ENCODE measurements at regions not wholly inside any gene's neighbourhood (a gene's known extent, or its start where the extent isn't known, plus 50 kb on each side); places are given as distances from the start of the nearest gene placed in this dataset.

DNA sequence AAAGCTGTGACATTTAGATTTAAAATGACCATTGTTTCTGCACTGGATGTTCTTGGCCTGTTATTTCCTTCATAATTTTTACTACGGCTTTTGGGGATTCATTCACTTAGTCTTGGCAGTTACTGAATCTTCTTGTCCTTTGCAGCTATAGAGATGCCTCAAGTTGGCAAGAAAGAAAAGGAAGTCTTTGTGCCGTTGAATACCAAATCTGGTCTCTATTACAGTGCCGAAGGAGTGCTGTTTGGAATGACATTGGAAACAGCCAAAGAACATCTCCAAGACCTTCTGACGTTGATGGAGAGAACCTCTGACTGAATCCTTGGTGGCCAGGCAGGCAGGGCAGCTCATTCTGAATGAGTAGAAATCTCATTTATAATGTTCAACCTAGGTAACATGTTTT lies 54.3 kb upstream of the NRP1 start:
- H3K27me3 ChIP-seq, result no peaks in the 10 kb centered on the region
- no peaks in the 10 kb centered on the region for H3K36me3 ChIP-seq
- H3K27ac ChIP-seq, result no peak overlapping the region
- peaks cover 0 to 4% (median 0%) of the 10 kb centered on the region in 4 donors for H3K4me1 ChIP-seq
- H3K9me3 ChIP-seq, result no peaks in the 10 kb centered on the region
- H3K4me3 ChIP-seq, result no peak overlapping the region
- no peak for DNase-seq
- TF ChIP-seq, protein P1, sequence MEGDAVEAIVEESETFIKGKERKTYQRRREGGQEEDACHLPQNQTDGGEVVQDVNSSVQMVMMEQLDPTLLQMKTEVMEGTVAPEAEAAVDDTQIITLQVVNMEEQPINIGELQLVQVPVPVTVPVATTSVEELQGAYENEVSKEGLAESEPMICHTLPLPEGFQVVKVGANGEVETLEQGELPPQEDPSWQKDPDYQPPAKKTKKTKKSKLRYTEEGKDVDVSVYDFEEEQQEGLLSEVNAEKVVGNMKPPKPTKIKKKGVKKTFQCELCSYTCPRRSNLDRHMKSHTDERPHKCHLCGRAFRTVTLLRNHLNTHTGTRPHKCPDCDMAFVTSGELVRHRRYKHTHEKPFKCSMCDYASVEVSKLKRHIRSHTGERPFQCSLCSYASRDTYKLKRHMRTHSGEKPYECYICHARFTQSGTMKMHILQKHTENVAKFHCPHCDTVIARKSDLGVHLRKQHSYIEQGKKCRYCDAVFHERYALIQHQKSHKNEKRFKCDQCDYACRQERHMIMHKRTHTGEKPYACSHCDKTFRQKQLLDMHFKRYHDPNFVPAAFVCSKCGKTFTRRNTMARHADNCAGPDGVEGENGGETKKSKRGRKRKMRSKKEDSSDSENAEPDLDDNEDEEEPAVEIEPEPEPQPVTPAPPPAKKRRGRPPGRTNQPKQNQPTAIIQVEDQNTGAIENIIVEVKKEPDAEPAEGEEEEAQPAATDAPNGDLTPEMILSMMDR (IDR thresholded peaks at IDR 0.05), result no peak
- intact Hi-C loops (cut with DNase I; ENCODE audit: low total_unique reads), result no loop called here

DNA sequence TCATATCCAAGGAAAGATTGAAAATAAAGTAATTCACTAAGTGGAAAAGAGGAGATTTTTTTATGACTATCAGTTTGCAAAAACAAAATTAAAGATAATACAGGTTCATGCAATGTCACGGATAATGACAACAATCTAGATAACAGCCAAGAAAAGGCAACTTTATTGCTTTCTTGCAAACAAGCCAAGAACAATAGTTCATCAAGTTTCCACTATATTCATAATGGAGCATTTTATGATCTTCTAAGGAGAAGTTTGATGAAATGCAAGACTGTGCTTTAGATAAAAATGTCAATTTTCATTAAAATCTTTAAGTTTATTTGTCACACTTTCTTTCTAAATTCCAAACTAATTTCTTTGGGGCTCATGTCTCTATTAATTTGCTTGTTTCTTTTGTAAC lies 53.9 kb upstream of the NRP1 start:
- intact Hi-C loops (cut with DNase I; ENCODE audit: low total_unique reads), result no loop called here
- TF ChIP-seq, protein P1 (IDR thresholded peaks at IDR 0.05), result no peak
- peaks cover 0 to 8% (median 0%) of the 10 kb centered on the region in 4 donors for H3K4me1 ChIP-seq

GRCh38 chr10:33387720-33388119 lies 53.3 kb upstream of the NRP1 start:
- DNase-seq, result no peak
- intact Hi-C loops (cut with DNase I; ENCODE audit: low total_unique reads), result no loop called here
- Histone ChIP-seq H3K4me3 (no peak overlapping the region), H3K9me3 (no peaks in the 10 kb centered on the region), H3K36me3 (no peaks in the 10 kb centered on the region), H3K4me1 (peaks cover 0 to 14% (median 0%) of the 10 kb centered on the region in 4 donors), H3K27ac (no peak overlapping the region), H3K27me3 (no peaks in the 10 kb centered on the region)
- TF ChIP-seq, protein P1 (IDR thresholded peaks at IDR 0.05), result no peak

More for the DNA sequence above, 53.9 kb upstream of the NRP1 start:
- H3K27ac ChIP-seq, result no peak overlapping the region
- H3K27me3 ChIP-seq, result no peaks in the 10 kb centered on the region
- H3K9me3 ChIP-seq, result no peaks in the 10 kb centered on the region
- no peak overlapping the region for H3K4me3 ChIP-seq
- DNase-seq, result no peak
- H3K36me3 ChIP-seq, result no peaks in the 10 kb centered on the region

- peaks cover 0 to 17% (median 0%) of the 10 kb centered on the region in 4 donors for H3K4me1 ChIP-seq
- H3K36me3 ChIP-seq, result no peaks in the 10 kb centered on the region
- no peaks in the 10 kb centered on the region for H3K27me3 ChIP-seq
- no peak for DNase-seq
- H3K4me3 ChIP-seq, result no peak overlapping the region
- H3K27ac ChIP-seq, result no peak overlapping the region
- TF ChIP-seq, protein P1 (IDR thresholded peaks at IDR 0.05), result no peak
- intact Hi-C loops (cut with DNase I; ENCODE audit: low total_unique reads), result no loop called here
- no peaks in the 10 kb centered on the region for H3K9me3 ChIP-seq
Measured at GRCh38 chr10:33386926-33387325, 52.5 kb upstream of the NRP1 start.

DNA sequence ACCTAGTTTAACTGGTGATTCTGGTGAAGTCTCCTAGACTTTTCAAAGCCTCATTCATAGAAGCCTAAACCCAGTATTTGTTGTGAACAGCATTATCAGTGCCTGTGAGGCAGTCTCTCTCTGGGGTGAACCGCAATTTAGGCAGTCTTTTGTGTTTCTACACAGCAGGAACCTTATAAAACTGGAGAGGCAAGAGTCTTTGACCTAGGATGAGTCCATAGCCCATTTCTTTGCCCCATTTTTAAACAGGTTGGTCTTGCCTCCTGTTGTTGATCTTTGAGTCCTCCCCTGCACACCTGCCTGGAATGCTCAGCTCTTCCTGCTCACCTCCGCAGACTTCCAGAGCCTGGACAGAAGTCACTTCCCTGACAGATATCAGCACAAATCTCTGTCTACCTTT lies 51.2 kb upstream of the NRP1 start:
- intact Hi-C loops (cut with DNase I; ENCODE audit: low total_unique reads), result no loop called here
- DNase-seq, result no peak
- no peak overlapping the region for H3K4me3 ChIP-seq
- no peaks in the 10 kb centered on the region for H3K9me3 ChIP-seq
- H3K27me3 ChIP-seq, result no peaks in the 10 kb centered on the region
- no peaks in the 10 kb centered on the region for H3K36me3 ChIP-seq
- H3K27ac ChIP-seq, result no peak overlapping the region
- peaks cover 0 to 17% (median 0%) of the 10 kb centered on the region in 4 donors for H3K4me1 ChIP-seq
- TF ChIP-seq, protein P1 (IDR thresholded peaks at IDR 0.05), result no peak

DNA sequence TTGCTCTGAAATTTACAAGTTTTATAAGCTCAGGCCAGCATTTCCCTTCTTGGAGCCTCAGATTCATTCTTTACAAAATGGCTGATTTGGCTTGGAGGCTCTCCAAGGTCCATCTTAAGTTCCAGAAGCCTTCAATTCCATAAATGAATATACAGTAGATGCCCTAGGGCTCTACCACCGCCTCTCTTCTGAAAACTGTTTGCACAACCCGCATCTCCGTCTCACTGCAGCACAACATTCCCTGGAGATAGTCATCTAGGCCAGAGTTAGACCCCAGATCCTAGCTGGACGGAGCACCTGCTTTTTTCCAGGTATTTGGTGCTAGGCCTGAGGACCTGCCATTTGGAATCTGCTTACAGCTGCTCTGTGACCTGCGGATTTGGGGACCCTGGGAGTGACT lies 50.5 kb upstream of the NRP1 start:
- peaks cover 0 to 17% (median 0%) of the 10 kb centered on the region in 4 donors for H3K4me1 ChIP-seq
- intact Hi-C loops (cut with DNase I; ENCODE audit: low total_unique reads), result no loop called here
- H3K4me3 ChIP-seq, result no peak overlapping the region
- TF ChIP-seq, protein P1 (IDR thresholded peaks at IDR 0.05), result no peak
- H3K36me3 ChIP-seq, result no peaks in the 10 kb centered on the region
- no peaks in the 10 kb centered on the region for H3K27me3 ChIP-seq
- H3K27ac ChIP-seq, result no peak overlapping the region
- no peak for DNase-seq
- H3K9me3 ChIP-seq, result no peaks in the 10 kb centered on the region

All from tibial artery (tissue), 4 donors.